ENCODE measurements at regions not wholly inside any gene's neighbourhood (a gene's known extent, or its start where the extent isn't known, plus 50 kb on each side); places are given as distances from the start of the nearest gene placed in this dataset.
"Not testable (repeated sequence)": the region's sequence is repeated elsewhere in the genome, so short reads cannot be mapped to it uniquely, and the experiment has no call there.

GRCh38 chr6:88413459-88413858, 247.3 kb upstream of the CNR1 start:
- no peak overlapping the region for H2BK120ac ChIP-seq (ENCODE audit: low read depth, low read length, poor library complexity, severe bottlenecking)
- no peak overlapping the region for H3K9ac ChIP-seq (ENCODE audit: extremely low read depth, insufficient read length, low read length)
- H3K4me1 ChIP-seq (ENCODE audit: insufficient read depth, low read length), result no peaks in the 10 kb centered on the region
- no peak overlapping the region for H3K56ac ChIP-seq (ENCODE audit: insufficient read length, low read depth, low read length)
- H3K4me2 ChIP-seq (ENCODE audit: insufficient read depth, insufficient read length, low read length), result no peak overlapping the region
- no peak overlapping the region for H2BK5ac ChIP-seq (ENCODE audit: insufficient read length, low read length)
- H3K27me3 ChIP-seq (ENCODE audit: insufficient read depth, low read length), result no peaks in the 10 kb centered on the region
- TF ChIP-seq CTCF (conservative IDR thresholded peaks at IDR 0.05), result no peak
- H2BK15ac ChIP-seq (ENCODE audit: low read depth, low read length), result no peak overlapping the region
- no peak overlapping the region for H4K8ac ChIP-seq (replicated peaks; ENCODE audit: insufficient read length, low read depth, low read length)
- no peak overlapping the region for H3K23ac ChIP-seq (ENCODE audit: insufficient read length, low read depth, low read length)
- H2AFZ ChIP-seq (ENCODE audit: low read length), result no peak overlapping the region
- H3K9me3 ChIP-seq (ENCODE audit: control insufficient read depth, low read depth, low read length), result no peaks in the 10 kb centered on the region
- no peak overlapping the region for H2BK20ac ChIP-seq (ENCODE audit: low read depth, low read length, poor library complexity, severe bottlenecking)
- peaks cover 0 to 4% (median 0%) of the 10 kb centered on the region in 3 experiments; a peak in 1 of 7 replicates for H3K36me3 Mint-ChIP-seq (ENCODE audit: insufficient read depth in 1 of 3, low read depth in 3 of 3)
- no peaks in the 10 kb centered on the region for H3K27me3 Mint-ChIP-seq (ENCODE audit: low read depth)
- no peak overlapping the region for H3K27ac ChIP-seq (ENCODE audit: insufficient read length, low read depth, low read length)
- no peak overlapping the region for H3K4ac ChIP-seq (ENCODE audit: low read depth, low read length)
- no peaks in the 10 kb centered on the region for H3K79me2 ChIP-seq (ENCODE audit: insufficient read depth, low read length)
- no CpG with 5 or more reads among the region's 1 CpG for WGBS (ENCODE audit: extremely low coverage, insufficient read length, low lambda C conversion rate)
- no peaks in the 10 kb centered on the region for H3K79me1 ChIP-seq (ENCODE audit: insufficient read depth, low read depth, low read length, poor library complexity, severe bottlenecking)
- no peak overlapping the region for H3T11ph ChIP-seq (ENCODE audit: low read length)
- H2BK12ac ChIP-seq (ENCODE audit: insufficient read length, low read depth, low read length), result no peak overlapping the region
- no peak overlapping the region for H4K91ac ChIP-seq (ENCODE audit: insufficient read length, low read depth, low read length)
- H3K18ac ChIP-seq (ENCODE audit: insufficient read length, low read depth, low read length), result no peak overlapping the region
- no peak overlapping the region for H3K14ac ChIP-seq (ENCODE audit: insufficient read depth, low read length)
- H3K23me2 ChIP-seq (ENCODE audit: insufficient read length, low read depth, low read length, poor library complexity, severe bottlenecking), result no peaks in the 10 kb centered on the region
- peaks cover 4 to 11% of the 10 kb centered on the region in 2 experiments; a peak in 4 of 5 replicates for H3K9me3 Mint-ChIP-seq
- no peak overlapping the region for H3K27ac Mint-ChIP-seq
- DNase-seq, result no peak
- no peak overlapping the region for H2AK5ac ChIP-seq (ENCODE audit: insufficient read length, low read length)
- H3K4me3 Mint-ChIP-seq, result no peak overlapping the region
- no peaks in the 10 kb centered on the region for H4K20me1 ChIP-seq (ENCODE audit: control insufficient read depth, insufficient read depth, insufficient read length)
- H4K5ac ChIP-seq (ENCODE audit: insufficient read length, low read depth, low read length), result no peak overlapping the region
- H3K4me1 Mint-ChIP-seq, result peaks cover 0 to 2% of the 10 kb centered on the region in 2 experiments; a peak in 1 of 4 replicates

GRCh38 chr6:88408355-88408754, 242.2 kb upstream of the CNR1 start:
- not testable (repeated sequence) for H3K27ac ChIP-seq (ENCODE audit: insufficient read length, low read depth, low read length); H2AFZ ChIP-seq (ENCODE audit: low read length); H2BK120ac ChIP-seq (ENCODE audit: low read depth, low read length, poor library complexity, severe bottlenecking); H3K18ac ChIP-seq (ENCODE audit: insufficient read length, low read depth, low read length); H3K23me2 ChIP-seq (ENCODE audit: insufficient read length, low read depth, low read length, poor library complexity, severe bottlenecking); H3K4me1 ChIP-seq (ENCODE audit: insufficient read depth, low read length); H2BK12ac ChIP-seq (ENCODE audit: insufficient read length, low read depth, low read length); H3K56ac ChIP-seq (ENCODE audit: insufficient read length, low read depth, low read length); H4K5ac ChIP-seq (ENCODE audit: insufficient read length, low read depth, low read length); H2BK20ac ChIP-seq (ENCODE audit: low read depth, low read length, poor library complexity, severe bottlenecking); H3K14ac ChIP-seq (ENCODE audit: insufficient read depth, low read length); H2AK5ac ChIP-seq (ENCODE audit: insufficient read length, low read length); H3K27me3 Mint-ChIP-seq (ENCODE audit: low read depth); H3K9me3 Mint-ChIP-seq; H3K27ac Mint-ChIP-seq; H3T11ph ChIP-seq (ENCODE audit: low read length); H2BK5ac ChIP-seq (ENCODE audit: insufficient read length, low read length); H3K4ac ChIP-seq (ENCODE audit: low read depth, low read length); DNase-seq; H4K8ac ChIP-seq (replicated peaks; ENCODE audit: insufficient read length, low read depth, low read length); H3K36me3 Mint-ChIP-seq (ENCODE audit: insufficient read depth in 1 of 3, low read depth in 3 of 3); H3K79me2 ChIP-seq (ENCODE audit: insufficient read depth, low read length); H4K91ac ChIP-seq (ENCODE audit: insufficient read length, low read depth, low read length); H3K23ac ChIP-seq (ENCODE audit: insufficient read length, low read depth, low read length); H2BK15ac ChIP-seq (ENCODE audit: low read depth, low read length); H3K79me1 ChIP-seq (ENCODE audit: insufficient read depth, low read depth, low read length, poor library complexity, severe bottlenecking); H3K4me3 Mint-ChIP-seq; H3K4me2 ChIP-seq (ENCODE audit: insufficient read depth, insufficient read length, low read length); H3K9me3 ChIP-seq (ENCODE audit: control insufficient read depth, low read depth, low read length); H3K9ac ChIP-seq (ENCODE audit: extremely low read depth, insufficient read length, low read length); H3K4me1 Mint-ChIP-seq; H3K27me3 ChIP-seq (ENCODE audit: insufficient read depth, low read length); H4K20me1 ChIP-seq (ENCODE audit: control insufficient read depth, insufficient read depth, insufficient read length)
- no CpG with 5 or more reads among the region's 4 CpGs for WGBS (ENCODE audit: extremely low coverage, insufficient read length, low lambda C conversion rate)

Data from H9 (cell line).